Activated CD8-positive, alpha-beta T cell treated with anti-CD3 and anti-CD28 coated beads for 36 hours (primary cell): ENCODE measurements at regions not wholly inside any gene's neighbourhood (a gene's known extent, or its start where the extent isn't known, plus 50 kb on each side); places are given as distances from the start of the nearest gene placed in this dataset.

Experiments used
- ATAC-seq: fragments of 200-7000 bp; cut with Tn5 transposase; one replicate; pipeline ENCODE4 v1.10.0; 2021; ENCODE audit warnings: mild to moderate bottlenecking, moderate library complexity
- CTCF ChIA-PET: fragments of 350-600 bp; sonication (Branson Sonifier 250); formaldehyde crosslinking; loops from one replicate; lab custom pipeline; 2021; ENCODE audit warnings: antibody characterized with exemption; lab: Charles Lee
- POLR2A ChIA-PET: fragments of 350-600 bp; sonication (Branson Sonifier 250); formaldehyde crosslinking; loops from one replicate; lab custom pipeline; 2021; ENCODE audit warnings: antibody characterized with exemption; lab: Charles Lee
- DNase-seq: peaks from one replicate; pipeline ENCODE4 v3.0.0-alpha.2; 2020
- H3K27ac Mint-ChIP-seq: one replicate; pipeline ENCODE4 v1.8.0; 2021; ENCODE audit warnings: mild to moderate bottlenecking, mixed read lengths
- H3K27me3 Mint-ChIP-seq: one replicate; pipeline ENCODE4 v1.8.0; 2021; ENCODE audit warnings: mixed read lengths
- H3K36me3 Mint-ChIP-seq: one replicate; pipeline ENCODE4 v1.8.0; 2021; ENCODE audit warnings: low read depth, mixed read lengths
- H3K4me1 Mint-ChIP-seq: one replicate; pipeline ENCODE4 v1.8.0; 2021; ENCODE audit warnings: low read depth, mixed read lengths
- H3K4me3 Mint-ChIP-seq: one replicate; pipeline ENCODE4 v1.8.0; 2021; ENCODE audit warnings: mild to moderate bottlenecking, moderate library complexity, mixed read lengths
- H3K9me3 Mint-ChIP-seq: one replicate; pipeline ENCODE4 v1.8.0; 2021; ENCODE audit warnings: mixed read lengths
- intact Hi-C: fragments of 100-400 bp; cut with micrococcal nuclease; formaldehyde crosslinking; loops from one replicate; pipeline ENCODE4 v1.10.0; 2022
- TF ChIP-seq, protein P1 (sequence below): fragments of 200-600 bp; IDR thresholded peaks from one replicate; pipeline ENCODE4 v1.8.0; 2022; ENCODE audit warnings: antibody characterized with exemption, mild to moderate bottlenecking

DNA sequence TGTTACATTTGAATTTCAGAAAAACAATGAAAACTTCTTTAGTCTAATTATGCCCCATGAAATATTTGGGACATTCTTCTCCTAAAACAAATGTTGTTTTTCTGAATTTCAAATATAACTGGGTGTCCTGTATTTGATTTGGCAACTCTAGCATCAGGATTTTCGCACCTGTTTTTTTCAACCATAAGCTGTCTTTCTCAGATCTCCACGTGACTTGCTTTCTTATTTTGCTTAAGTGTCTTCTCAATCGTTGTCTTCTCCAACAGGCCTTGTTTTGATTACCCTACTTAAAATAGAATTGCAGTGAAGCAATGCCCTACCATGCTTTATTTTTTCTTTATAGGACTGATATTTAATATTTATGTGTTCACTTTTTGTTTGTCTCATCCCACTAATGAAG is 752.8 kb upstream of the RGS18 start:
- Mint-ChIP-seq H3K36me3 (no peaks in the 10 kb centered on the region), H3K27me3 (no peaks in the 10 kb centered on the region)
- CTCF ChIA-PET: no interaction called here

DNA sequence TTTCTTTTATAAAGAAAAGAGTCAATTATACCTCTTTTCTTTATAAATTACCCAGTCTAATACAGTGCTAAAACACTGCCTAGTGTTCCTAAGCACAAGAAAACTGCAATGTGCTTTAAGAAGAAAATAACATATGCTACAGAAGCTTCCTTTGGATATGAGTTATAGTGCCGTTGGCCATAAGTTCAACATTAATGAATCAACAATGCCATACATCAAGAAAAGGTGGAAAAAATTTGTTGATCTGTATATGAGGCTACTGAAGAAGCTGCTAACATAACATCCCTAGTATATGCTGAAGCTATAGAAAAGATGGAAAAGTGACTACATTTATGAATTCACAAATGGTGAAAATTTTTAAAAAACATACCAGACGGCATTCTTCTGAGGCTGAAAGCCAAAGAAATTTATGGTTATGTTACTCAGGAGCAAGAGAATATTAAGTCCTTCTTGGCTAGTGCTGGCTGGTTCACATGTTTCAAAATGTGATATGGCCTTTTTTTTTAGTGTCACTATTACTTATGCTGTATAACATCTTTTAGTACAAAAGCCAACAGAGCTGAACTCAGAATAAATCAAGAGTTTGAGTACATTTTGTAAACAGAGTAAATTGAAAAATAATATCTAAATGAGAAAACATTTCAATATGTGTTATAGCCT is 743.2 kb upstream of the RGS18 start:
- no peak overlapping the region for H3K27ac Mint-ChIP-seq
- H3K27me3 Mint-ChIP-seq: no peaks in the 10 kb centered on the region
- ATAC-seq (no peak), DNase-seq (no peak)
- ChIA-PET POLR2A (no interaction called here), CTCF (no interaction called here)
- TF ChIP-seq, protein P1, sequence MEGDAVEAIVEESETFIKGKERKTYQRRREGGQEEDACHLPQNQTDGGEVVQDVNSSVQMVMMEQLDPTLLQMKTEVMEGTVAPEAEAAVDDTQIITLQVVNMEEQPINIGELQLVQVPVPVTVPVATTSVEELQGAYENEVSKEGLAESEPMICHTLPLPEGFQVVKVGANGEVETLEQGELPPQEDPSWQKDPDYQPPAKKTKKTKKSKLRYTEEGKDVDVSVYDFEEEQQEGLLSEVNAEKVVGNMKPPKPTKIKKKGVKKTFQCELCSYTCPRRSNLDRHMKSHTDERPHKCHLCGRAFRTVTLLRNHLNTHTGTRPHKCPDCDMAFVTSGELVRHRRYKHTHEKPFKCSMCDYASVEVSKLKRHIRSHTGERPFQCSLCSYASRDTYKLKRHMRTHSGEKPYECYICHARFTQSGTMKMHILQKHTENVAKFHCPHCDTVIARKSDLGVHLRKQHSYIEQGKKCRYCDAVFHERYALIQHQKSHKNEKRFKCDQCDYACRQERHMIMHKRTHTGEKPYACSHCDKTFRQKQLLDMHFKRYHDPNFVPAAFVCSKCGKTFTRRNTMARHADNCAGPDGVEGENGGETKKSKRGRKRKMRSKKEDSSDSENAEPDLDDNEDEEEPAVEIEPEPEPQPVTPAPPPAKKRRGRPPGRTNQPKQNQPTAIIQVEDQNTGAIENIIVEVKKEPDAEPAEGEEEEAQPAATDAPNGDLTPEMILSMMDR: no peak
- peaks cover 3% of the 10 kb centered on the region for H3K9me3 Mint-ChIP-seq
- no peak overlapping the region for H3K4me3 Mint-ChIP-seq
- intact Hi-C loops: no loop called here
- H3K36me3 Mint-ChIP-seq: no peaks in the 10 kb centered on the region
- H3K4me1 Mint-ChIP-seq: no peaks in the 10 kb centered on the region

More for the DNA sequence above, 752.8 kb upstream of the RGS18 start:
- DNase-seq (no peak), ATAC-seq (no peak)
- peaks cover 8% of the 10 kb centered on the region for H3K9me3 Mint-ChIP-seq
- POLR2A ChIA-PET: no interaction called here
- H3K4me3 Mint-ChIP-seq: no peak overlapping the region
- TF ChIP-seq, protein P1: no peak
- H3K27ac Mint-ChIP-seq: no peak overlapping the region
- no peaks in the 10 kb centered on the region for H3K4me1 Mint-ChIP-seq
- intact Hi-C loops: no loop called here

DNA sequence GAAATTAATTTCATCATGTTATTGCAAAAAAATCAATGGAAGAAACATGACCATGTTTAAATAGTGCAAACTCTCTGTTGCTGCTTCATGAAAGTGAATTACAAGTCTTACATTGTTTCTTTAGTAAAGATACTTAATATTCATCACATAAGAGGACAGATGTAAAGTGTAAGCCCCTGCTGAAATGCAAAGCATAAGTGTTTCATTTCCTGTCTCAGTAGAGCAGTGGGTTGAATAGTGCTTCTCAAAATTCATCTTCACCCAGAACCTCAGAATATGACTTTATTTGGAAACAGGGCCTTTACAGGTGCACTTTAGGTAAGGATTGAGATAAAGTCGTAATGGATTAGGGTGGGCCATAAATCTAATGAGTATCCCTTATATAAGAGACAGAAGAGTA is 738.4 kb upstream of the RGS18 start:
- TF ChIP-seq, protein P1: no peak
- ChIA-PET POLR2A (no interaction called here), CTCF (interaction anchor here (0.6 kb wide), 1 partner anchor 13 kb away, joined by 3 read pairs; no protein-coding TSS in a partner anchor)
- intact Hi-C loops: no loop called here
- Mint-ChIP-seq H3K27ac (no peak overlapping the region), H3K27me3 (no peaks in the 10 kb centered on the region), H3K4me1 (no peaks in the 10 kb centered on the region), H3K4me3 (no peak overlapping the region), H3K36me3 (no peaks in the 10 kb centered on the region), H3K9me3 (no peaks in the 10 kb centered on the region)
- no peak for ATAC-seq
- no peak for DNase-seq

DNA sequence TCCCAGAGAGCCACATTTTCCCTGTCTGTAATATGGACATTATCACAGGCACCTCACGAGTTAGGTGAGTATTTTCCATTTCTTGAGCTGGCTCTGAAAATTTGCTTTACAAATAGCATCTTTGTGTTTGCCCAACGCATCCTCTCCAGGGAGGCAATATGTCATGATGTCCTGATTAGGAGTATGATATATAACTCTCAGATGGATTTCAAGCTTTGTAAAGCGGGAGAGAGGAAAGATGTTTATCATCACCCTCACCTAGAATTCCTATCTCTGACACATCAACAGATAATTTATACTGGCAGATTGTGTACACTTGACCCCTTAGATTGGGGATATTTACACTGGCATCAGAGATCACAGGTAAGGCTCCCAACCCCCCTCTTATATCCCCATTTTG is 730.7 kb upstream of the RGS18 start:
- Mint-ChIP-seq H3K4me3 (no peak overlapping the region), H3K9me3 (peaks cover 5% of the 10 kb centered on the region), H3K27ac (no peak overlapping the region), H3K36me3 (no peaks in the 10 kb centered on the region), H3K4me1 (no peaks in the 10 kb centered on the region), H3K27me3 (no peaks in the 10 kb centered on the region)
- ChIA-PET CTCF (no interaction called here), POLR2A (no interaction called here)
- TF ChIP-seq, protein P1: no peak
- DNase-seq (no peak), ATAC-seq (no peak)
- intact Hi-C loops: no loop called here

DNA sequence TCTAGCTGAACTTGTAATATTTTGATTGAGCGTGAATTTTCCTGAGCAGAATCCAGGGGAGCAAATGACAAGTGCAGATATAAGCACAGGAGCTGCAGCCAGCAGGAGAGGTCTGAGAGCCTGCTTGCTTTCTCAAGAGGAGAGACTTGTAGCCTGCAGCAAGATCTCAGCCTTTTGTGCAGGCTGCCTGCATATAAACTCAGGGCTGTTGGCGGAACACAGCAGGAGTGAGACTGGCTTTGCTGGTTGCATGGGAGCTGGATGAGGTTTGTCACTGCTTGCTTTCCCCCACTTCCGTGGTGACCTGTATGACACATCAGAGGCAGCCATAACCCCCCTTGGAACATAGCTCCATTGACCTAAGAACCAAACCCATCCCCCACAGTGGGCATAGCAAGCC is 725.4 kb upstream of the RGS18 start:
- ChIA-PET CTCF (no interaction called here), POLR2A (no interaction called here)
- TF ChIP-seq, protein P1: no peak
- peaks cover 23% of the 10 kb centered on the region for H3K9me3 Mint-ChIP-seq
- ATAC-seq: no peak
- intact Hi-C loops: no loop called here
- H3K36me3 Mint-ChIP-seq: no peaks in the 10 kb centered on the region
- no peaks in the 10 kb centered on the region for H3K4me1 Mint-ChIP-seq
- no peak overlapping the region for H3K27ac Mint-ChIP-seq
- H3K4me3 Mint-ChIP-seq: no peak overlapping the region
- H3K27me3 Mint-ChIP-seq: no peaks in the 10 kb centered on the region
- no peak for DNase-seq
